ENCODE measurements at regions not wholly inside any gene's neighbourhood (a gene's known extent, or its start where the extent isn't known, plus 50 kb on each side); places are given as distances from the start of the nearest gene placed in this dataset.

GRCh38 chr3:26343647-26344046 is 278.9 kb upstream of the LRRC3B start:
- TF ChIP-seq CTCF (IDR thresholded peaks at IDR 0.05) (no peak), POLR2A (IDR thresholded peaks at IDR 0.05) (no peak)
- Histone ChIP-seq H3K36me3 (no peaks in the 10 kb centered on the region), H3K27ac (no peak overlapping the region), H3K4me1 (no peaks in the 10 kb centered on the region), H3K4me3 (no peak overlapping the region), H3K9me3 (peaks cover 0 to 3% (median 0%) of the 10 kb centered on the region in 4 donors), H3K27me3 (no peaks in the 10 kb centered on the region)
- no peak for DNase-seq

DNA sequence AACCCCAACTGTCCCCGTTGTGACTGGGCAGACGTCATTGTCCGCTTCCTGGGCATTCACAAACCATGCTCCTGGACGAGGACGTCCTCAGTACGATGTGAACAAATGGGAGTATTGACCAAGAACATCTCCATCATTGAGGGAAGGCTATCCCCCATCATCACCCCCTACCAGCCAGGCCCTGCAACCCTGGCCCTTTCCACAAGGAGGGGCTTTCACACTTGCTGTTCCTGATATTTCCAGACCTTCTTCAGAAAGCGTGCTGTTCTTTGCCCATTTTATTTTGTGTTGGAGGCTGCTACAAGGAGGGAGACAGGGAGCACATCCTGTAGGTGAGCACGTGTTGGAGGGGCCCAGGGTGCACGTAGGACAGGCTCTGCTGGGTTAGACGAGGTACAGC is 277.0 kb upstream of the LRRC3B start:
- no peak overlapping the region for H3K4me3 ChIP-seq
- TF ChIP-seq POLR2A (IDR thresholded peaks at IDR 0.05) (no peak), CTCF (IDR thresholded peaks at IDR 0.05) (no peak)
- H3K36me3 ChIP-seq, result no peaks in the 10 kb centered on the region
- no peak overlapping the region for H3K27ac ChIP-seq
- no peaks in the 10 kb centered on the region for H3K4me1 ChIP-seq
- DNase-seq, result no peak
- peaks cover 0 to 3% (median 0%) of the 10 kb centered on the region in 4 donors for H3K9me3 ChIP-seq
- no peaks in the 10 kb centered on the region for H3K27me3 ChIP-seq

DNA sequence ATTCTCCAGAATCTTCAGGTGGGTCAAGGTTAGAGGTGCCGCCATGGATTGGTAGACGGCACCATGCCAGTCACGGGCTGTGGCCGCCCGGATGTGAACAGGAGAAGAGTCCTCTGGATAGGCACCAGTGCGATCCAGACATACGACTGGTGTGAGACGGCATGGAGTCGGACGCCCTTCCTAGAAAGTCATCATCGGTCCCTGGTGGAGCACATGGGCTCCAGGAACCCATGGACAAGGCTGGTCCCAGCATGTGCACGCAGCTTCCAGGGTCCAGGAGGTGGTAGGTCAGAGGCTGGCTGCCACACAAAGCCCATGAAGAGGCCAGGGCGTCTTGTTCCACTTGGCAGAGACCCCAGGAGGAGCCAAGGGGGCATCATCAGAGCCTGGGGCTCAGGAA is 276.1 kb upstream of the LRRC3B start:
- Histone ChIP-seq H3K36me3 (no peaks in the 10 kb centered on the region), H3K4me1 (no peaks in the 10 kb centered on the region), H3K9me3 (peaks cover 0 to 3% (median 0%) of the 10 kb centered on the region in 4 donors), H3K27ac (no peak overlapping the region), H3K4me3 (no peak overlapping the region), H3K27me3 (no peaks in the 10 kb centered on the region)
- DNase-seq, result no peak
- no peak for TF ChIP-seq CTCF (IDR thresholded peaks at IDR 0.05)
- TF ChIP-seq POLR2A (IDR thresholded peaks at IDR 0.05), result no peak

DNA sequence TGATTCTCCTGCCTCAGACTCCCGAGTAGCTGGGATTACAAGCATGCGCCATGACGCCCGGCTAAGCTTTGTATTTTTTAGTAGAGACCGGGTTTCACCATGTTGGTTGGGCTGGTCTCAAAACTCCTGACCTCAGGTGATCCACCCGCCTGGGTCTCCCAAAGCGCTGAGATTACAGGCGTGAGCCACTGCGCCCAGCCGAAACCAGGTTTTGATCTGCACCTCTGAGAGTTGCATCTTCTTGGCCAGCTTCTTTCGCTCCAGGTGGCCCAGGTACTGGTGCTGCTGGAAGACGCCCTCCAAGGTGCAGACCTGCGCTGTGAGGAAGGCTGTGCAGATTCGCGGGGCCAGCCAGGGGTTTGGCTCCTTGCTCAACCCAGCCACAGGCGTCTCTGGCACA is 275.4 kb upstream of the LRRC3B start:
- Histone ChIP-seq H3K27ac (no peak overlapping the region), H3K4me1 (no peaks in the 10 kb centered on the region), H3K36me3 (no peaks in the 10 kb centered on the region), H3K27me3 (no peaks in the 10 kb centered on the region), H3K9me3 (peaks cover 0 to 3% (median 0%) of the 10 kb centered on the region in 4 donors), H3K4me3 (no peak overlapping the region)
- TF ChIP-seq POLR2A (IDR thresholded peaks at IDR 0.05), result no peak
- TF ChIP-seq CTCF (IDR thresholded peaks at IDR 0.05), result no peak
- DNase-seq, result no peak

- H3K9me3 ChIP-seq, result peaks cover 0 to 3% (median 0%) of the 10 kb centered on the region in 4 donors
- no peaks in the 10 kb centered on the region for H3K4me1 ChIP-seq
- TF ChIP-seq POLR2A (IDR thresholded peaks at IDR 0.05), result no peak
- no peak for DNase-seq
- H3K27me3 ChIP-seq, result no peaks in the 10 kb centered on the region
- H3K27ac ChIP-seq, result no peak overlapping the region
- no peak overlapping the region for H3K4me3 ChIP-seq
- no peaks in the 10 kb centered on the region for H3K36me3 ChIP-seq
Observed at GRCh38 chr3:26350853-26351252, 271.7 kb upstream of the LRRC3B start.

GRCh38 chr3:26353097-26353496 is 269.5 kb upstream of the LRRC3B start:
- Histone ChIP-seq H3K27ac (no peak overlapping the region), H3K4me3 (no peak overlapping the region), H3K9me3 (no peaks in the 10 kb centered on the region), H3K36me3 (no peaks in the 10 kb centered on the region), H3K27me3 (no peaks in the 10 kb centered on the region), H3K4me1 (no peaks in the 10 kb centered on the region)
- TF ChIP-seq POLR2A (IDR thresholded peaks at IDR 0.05) (no peak), CTCF (IDR thresholded peaks at IDR 0.05) (no peak)
- DNase-seq, result no peak
